Progenitor cell of endocrine pancreas (in vitro differentiated cells): ENCODE measurements at regions not wholly inside any gene's neighbourhood (a gene's known extent, or its start where the extent isn't known, plus 50 kb on each side); places are given as distances from the start of the nearest gene placed in this dataset.

Experiments used
- DNase-seq: peaks from one replicate; pipeline ENCODE4 v3.0.0; 2021; ENCODE audit warnings: low spot score; ENCODE audit not compliant: unreplicated experiment
- H3K27ac Mint-ChIP-seq: 2 replicates; pipeline ENCODE4 v1.8.0; 2021; ENCODE audit warnings: mild to moderate bottlenecking, moderate library complexity, mixed read lengths
- H3K27me3 Mint-ChIP-seq: 2 replicates; pipeline ENCODE4 v1.8.0; 2021; ENCODE audit warnings: mixed read lengths
- H3K36me3 Mint-ChIP-seq: 2 replicates; pipeline ENCODE4 v1.8.0; 2022; ENCODE audit warnings: mixed read lengths; ENCODE audit not compliant: insufficient read depth
- H3K4me1 Mint-ChIP-seq: 2 replicates; pipeline ENCODE4 v1.8.0; 2021; ENCODE audit warnings: low read depth, mixed read lengths
- H3K4me3 Mint-ChIP-seq: 2 replicates; pipeline ENCODE4 v1.8.0; 2021; ENCODE audit warnings: low read depth, mild to moderate bottlenecking, moderate library complexity, mixed read lengths
- H3K9me3 Mint-ChIP-seq: 2 replicates; pipeline ENCODE4 v1.8.0; 2021; ENCODE audit warnings: low read depth, mixed read lengths
- CTCF ChIP-seq: fragments of 200-600 bp; sonication (generic); IDR thresholded peaks from one replicate; pipeline ENCODE4 v1.5.0; 2021; ENCODE audit warnings: antibody characterized with exemption, mild to moderate bottlenecking; ENCODE audit not compliant: unreplicated experiment

GRCh38 chr2:156864325-156864724 is 393.2 kb upstream of the GALNT5 start:
- peaks cover 9% of the 10 kb centered on the region for H3K4me1 Mint-ChIP-seq
- no peak overlapping the region for H3K27ac Mint-ChIP-seq
- TF ChIP-seq CTCF = no peak
- H3K36me3 Mint-ChIP-seq = no peaks in the 10 kb centered on the region
- H3K27me3 Mint-ChIP-seq = no peaks in the 10 kb centered on the region
- no peak for DNase-seq
- H3K4me3 Mint-ChIP-seq = no peak overlapping the region
- H3K9me3 Mint-ChIP-seq = no peaks in the 10 kb centered on the region

- TF ChIP-seq CTCF = no peak
- H3K4me1 Mint-ChIP-seq = peaks cover 9% of the 10 kb centered on the region
- no peaks in the 10 kb centered on the region for H3K36me3 Mint-ChIP-seq
- DNase-seq = no peak
- no peak overlapping the region for H3K27ac Mint-ChIP-seq
- no peak overlapping the region for H3K4me3 Mint-ChIP-seq
- H3K27me3 Mint-ChIP-seq = no peaks in the 10 kb centered on the region
- no peaks in the 10 kb centered on the region for H3K9me3 Mint-ChIP-seq
Measured at GRCh38 chr2:156864753-156865152, 392.8 kb upstream of the GALNT5 start.

GRCh38 chr2:156867201-156867600 is 390.3 kb upstream of the GALNT5 start:
- Mint-ChIP-seq H3K27ac (no peak overlapping the region), H3K36me3 (no peaks in the 10 kb centered on the region), H3K9me3 (peaks cover 1% of the 10 kb centered on the region), H3K4me1 (peaks cover 9% of the 10 kb centered on the region), H3K4me3 (no peak overlapping the region), H3K27me3 (no peaks in the 10 kb centered on the region)
- DNase-seq = no peak
- no peak for TF ChIP-seq CTCF

GRCh38 chr2:156874707-156875106 is 382.8 kb upstream of the GALNT5 start:
- Mint-ChIP-seq H3K4me3 (no peak overlapping the region), H3K27ac (no peak overlapping the region), H3K4me1 (no peaks in the 10 kb centered on the region), H3K9me3 (peaks cover 6% of the 10 kb centered on the region), H3K27me3 (no peaks in the 10 kb centered on the region), H3K36me3 (no peaks in the 10 kb centered on the region)
- no peak for DNase-seq
- no peak for TF ChIP-seq CTCF

GRCh38 chr2:156883804-156884203 is 373.7 kb upstream of the GALNT5 start:
- Mint-ChIP-seq H3K27ac (no peak overlapping the region), H3K36me3 (no peaks in the 10 kb centered on the region), H3K4me3 (no peak overlapping the region), H3K27me3 (peaks cover 10% of the 10 kb centered on the region), H3K4me1 (peaks cover 2% of the 10 kb centered on the region), H3K9me3 (no peaks in the 10 kb centered on the region)
- no peak for TF ChIP-seq CTCF
- no peak for DNase-seq
